ENCODE measurements at regions not wholly inside any gene's neighbourhood (a gene's known extent, or its start where the extent isn't known, plus 50 kb on each side); places are given as distances from the start of the nearest gene placed in this dataset.

DNA sequence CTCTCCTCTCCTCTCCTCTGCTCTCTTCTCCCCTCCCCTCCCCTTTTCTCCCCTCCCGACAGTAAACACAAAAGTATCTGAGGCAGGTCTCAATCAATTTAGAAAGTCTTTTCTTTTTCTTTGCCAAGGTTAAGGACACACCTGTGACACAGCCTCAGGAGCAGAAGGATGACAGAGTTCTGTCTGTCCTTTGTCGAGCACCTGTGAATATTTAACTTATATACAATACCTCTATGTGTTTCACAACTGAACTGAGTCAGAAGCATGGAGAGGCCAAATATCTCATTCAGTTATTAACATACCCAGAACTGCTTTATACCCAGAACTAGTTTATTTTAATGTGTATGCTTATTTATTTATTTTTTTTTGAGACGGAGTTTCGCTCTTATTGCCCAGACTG is 81.1 kb upstream of the ROBO1 start:
- H3K4me1 ChIP-seq = no peaks in the 10 kb centered on the region
- no peak for DNase-seq
- H3K27me3 ChIP-seq = no peaks in the 10 kb centered on the region
- no peaks in the 10 kb centered on the region for H3K9me3 ChIP-seq
- H3K4me3 ChIP-seq = no peak overlapping the region
- H3K27ac ChIP-seq = no peak overlapping the region
- H3K36me3 ChIP-seq = no peaks in the 10 kb centered on the region
- TF ChIP-seq, protein P1, sequence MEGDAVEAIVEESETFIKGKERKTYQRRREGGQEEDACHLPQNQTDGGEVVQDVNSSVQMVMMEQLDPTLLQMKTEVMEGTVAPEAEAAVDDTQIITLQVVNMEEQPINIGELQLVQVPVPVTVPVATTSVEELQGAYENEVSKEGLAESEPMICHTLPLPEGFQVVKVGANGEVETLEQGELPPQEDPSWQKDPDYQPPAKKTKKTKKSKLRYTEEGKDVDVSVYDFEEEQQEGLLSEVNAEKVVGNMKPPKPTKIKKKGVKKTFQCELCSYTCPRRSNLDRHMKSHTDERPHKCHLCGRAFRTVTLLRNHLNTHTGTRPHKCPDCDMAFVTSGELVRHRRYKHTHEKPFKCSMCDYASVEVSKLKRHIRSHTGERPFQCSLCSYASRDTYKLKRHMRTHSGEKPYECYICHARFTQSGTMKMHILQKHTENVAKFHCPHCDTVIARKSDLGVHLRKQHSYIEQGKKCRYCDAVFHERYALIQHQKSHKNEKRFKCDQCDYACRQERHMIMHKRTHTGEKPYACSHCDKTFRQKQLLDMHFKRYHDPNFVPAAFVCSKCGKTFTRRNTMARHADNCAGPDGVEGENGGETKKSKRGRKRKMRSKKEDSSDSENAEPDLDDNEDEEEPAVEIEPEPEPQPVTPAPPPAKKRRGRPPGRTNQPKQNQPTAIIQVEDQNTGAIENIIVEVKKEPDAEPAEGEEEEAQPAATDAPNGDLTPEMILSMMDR (IDR thresholded peaks at IDR 0.05) = no peak
- no peak for TF ChIP-seq POLR2A (IDR thresholded peaks at IDR 0.05)

DNA sequence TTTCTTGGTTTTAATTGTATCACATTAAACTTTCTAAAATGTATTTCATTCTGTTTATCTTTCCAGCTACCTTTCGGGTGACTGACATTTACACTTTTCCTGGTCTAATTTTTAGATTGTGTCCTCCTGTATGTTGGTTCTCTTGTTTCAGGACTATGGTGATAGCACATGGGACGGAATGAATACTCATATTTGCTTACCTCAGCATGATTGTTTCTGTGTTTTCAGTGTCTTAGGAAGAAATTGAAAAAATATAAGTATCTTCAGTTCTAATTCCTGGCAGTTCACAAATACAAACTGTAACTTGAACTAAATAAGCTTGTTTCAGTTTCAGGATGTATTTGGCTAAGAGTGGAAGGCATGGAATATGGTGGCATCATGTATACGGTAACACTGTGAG is 80.1 kb upstream of the ROBO1 start:
- Histone ChIP-seq H3K27ac (no peak overlapping the region), H3K4me1 (no peaks in the 10 kb centered on the region), H3K9me3 (no peaks in the 10 kb centered on the region), H3K36me3 (no peaks in the 10 kb centered on the region), H3K27me3 (no peaks in the 10 kb centered on the region), H3K4me3 (no peak overlapping the region)
- DNase-seq = no peak
- no peak for TF ChIP-seq POLR2A (IDR thresholded peaks at IDR 0.05)
- TF ChIP-seq, protein P1 (IDR thresholded peaks at IDR 0.05) = no peak

DNA sequence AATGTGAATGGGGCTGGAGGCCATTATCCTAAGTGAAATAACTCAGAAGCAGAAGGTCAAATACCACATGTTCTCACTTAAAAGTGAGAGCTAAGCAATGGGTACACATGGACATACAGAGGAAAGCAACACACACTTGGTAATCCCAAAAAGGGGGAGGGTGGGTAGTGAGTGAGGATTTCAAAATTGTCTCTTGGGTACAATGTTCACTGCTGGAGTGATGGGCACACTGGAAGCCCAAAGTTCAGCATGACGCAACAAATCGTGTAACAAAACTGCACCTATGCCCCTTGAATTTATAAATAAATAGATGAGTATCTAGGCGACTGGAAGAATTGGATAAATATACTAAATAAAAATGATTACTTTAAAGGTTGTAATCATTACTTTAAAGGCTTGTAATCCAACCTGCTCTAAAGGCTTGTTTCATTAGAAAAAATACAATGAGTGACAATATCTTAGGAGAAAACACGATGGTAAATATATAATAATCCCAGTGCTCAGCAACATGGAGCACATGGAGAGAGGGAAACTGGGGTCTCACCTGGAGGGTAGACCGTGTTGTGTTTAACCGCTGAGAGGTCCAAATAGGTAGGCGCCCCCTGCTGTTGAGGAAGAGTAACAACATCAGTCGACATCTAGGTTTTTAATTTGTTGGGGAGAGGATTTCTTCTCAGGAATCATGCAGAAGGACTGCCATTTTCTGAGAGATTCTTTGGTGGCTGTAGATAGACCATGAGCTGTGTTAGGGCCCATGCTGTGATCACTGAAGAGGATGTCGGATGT is 78.5 kb upstream of the ROBO1 start:
- Histone ChIP-seq H3K27me3 (no peaks in the 10 kb centered on the region), H3K27ac (no peak overlapping the region), H3K4me3 (no peak overlapping the region), H3K4me1 (no peaks in the 10 kb centered on the region), H3K9me3 (no peaks in the 10 kb centered on the region), H3K36me3 (no peaks in the 10 kb centered on the region)
- no peak for DNase-seq
- no peak for TF ChIP-seq POLR2A (IDR thresholded peaks at IDR 0.05)
- TF ChIP-seq, protein P1 (IDR thresholded peaks at IDR 0.05) = no peak

DNA sequence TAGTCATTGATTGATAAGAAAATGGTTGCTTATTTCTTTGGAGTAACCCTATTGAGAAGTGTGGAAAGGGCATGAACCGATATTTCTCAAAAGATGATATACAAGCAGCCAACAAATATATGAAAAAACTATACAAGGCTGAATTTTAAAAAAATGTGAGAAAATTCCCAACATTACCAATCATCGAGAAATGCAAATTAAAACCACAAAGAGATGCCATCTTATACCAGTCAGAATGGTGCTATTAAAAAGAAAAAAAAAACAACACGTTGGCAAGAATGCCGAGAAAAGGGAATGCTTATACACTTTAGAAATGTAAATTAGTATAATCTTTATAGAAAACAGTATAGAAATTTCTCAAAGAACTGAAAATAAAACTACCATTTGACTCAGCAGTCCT is 77.7 kb upstream of the ROBO1 start:
- no peaks in the 10 kb centered on the region for H3K36me3 ChIP-seq
- H3K4me1 ChIP-seq = no peaks in the 10 kb centered on the region
- TF ChIP-seq POLR2A (IDR thresholded peaks at IDR 0.05) = no peak
- TF ChIP-seq, protein P1 (IDR thresholded peaks at IDR 0.05) = no peak
- H3K4me3 ChIP-seq = no peak overlapping the region
- no peaks in the 10 kb centered on the region for H3K9me3 ChIP-seq
- no peaks in the 10 kb centered on the region for H3K27me3 ChIP-seq
- no peak for DNase-seq
- no peak overlapping the region for H3K27ac ChIP-seq

DNA sequence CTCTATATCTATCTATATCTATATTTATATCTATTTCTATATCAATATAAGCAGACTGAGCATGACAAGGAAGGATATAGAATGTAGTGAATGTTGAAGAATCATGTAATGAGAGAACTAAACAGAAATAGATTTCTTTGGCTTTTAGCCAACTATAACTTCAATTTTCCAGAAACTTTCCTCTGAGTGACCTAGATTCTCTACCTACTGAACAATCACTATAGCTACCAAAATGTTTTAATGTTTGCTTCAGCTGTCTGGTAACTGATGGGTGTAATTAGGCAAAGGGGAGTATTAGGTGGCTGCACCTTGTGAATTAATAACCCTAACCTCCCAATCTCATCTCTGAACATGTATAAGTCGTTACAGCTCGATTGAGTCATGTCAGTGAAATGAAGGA is 76.4 kb upstream of the ROBO1 start:
- H3K27ac ChIP-seq = no peak overlapping the region

More for the DNA sequence above, 76.4 kb upstream of the ROBO1 start:
- no peak overlapping the region for H3K4me3 ChIP-seq
- no peaks in the 10 kb centered on the region for H3K27me3 ChIP-seq
- H3K36me3 ChIP-seq = no peaks in the 10 kb centered on the region
- TF ChIP-seq POLR2A (IDR thresholded peaks at IDR 0.05) = no peak
- TF ChIP-seq, protein P1 (IDR thresholded peaks at IDR 0.05) = no peak
- H3K9me3 ChIP-seq = no peaks in the 10 kb centered on the region
- H3K4me1 ChIP-seq = no peaks in the 10 kb centered on the region
- no peak for DNase-seq

All from Peyer's patch (tissue), 4 donors.